ENCODE measurements at regions not wholly inside any gene's neighbourhood (a gene's known extent, or its start where the extent isn't known, plus 50 kb on each side); places are given as distances from the start of the nearest gene placed in this dataset.
"Not testable (repeated sequence)": the region's sequence is repeated elsewhere in the genome, so short reads cannot be mapped to it uniquely, and the experiment has no call there.

DNA sequence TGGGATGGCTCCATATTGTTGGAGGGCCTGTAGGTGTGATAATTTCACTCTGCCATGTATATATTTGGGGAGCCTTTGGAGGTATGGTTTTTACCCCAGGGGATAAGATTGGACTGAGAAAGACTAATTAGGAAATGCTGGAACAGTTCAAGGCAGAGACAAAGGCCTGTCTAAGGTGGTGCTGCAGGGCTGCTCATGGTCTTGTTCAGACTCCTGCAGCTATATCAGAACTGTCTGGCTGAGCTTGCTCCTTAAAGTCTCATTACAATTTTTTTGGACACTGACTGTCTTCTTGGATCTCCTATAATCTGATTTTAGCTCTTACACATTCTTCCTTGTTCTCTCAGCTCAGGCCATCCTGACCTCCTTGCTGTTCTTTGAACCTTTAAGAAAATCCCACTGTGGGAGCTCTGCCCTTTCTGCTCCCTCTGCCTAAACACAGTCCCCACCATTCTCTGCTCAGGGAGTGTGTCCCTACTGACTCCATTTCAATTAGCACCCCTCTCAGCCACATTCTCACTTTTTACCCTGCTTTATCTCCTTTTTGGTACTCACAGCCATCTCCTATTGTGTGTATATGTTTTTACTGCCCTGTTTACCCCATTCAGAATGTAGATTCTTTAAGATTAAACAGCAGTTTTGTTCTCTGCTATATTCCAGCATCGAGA is 468.7 kb upstream of the FANCL start:
- Histone ChIP-seq H3K27ac (ENCODE audit: low read length) (no peak overlapping the region), H3K4me1 (ENCODE audit: control insufficient read depth, insufficient read depth, low read length) (no peaks in the 10 kb centered on the region), H3K9ac (ENCODE audit: low read length in 2 of 2) (no peak overlapping the region), H3K27me3 (ENCODE audit: control insufficient read depth in 1 of 2, insufficient read depth in 2 of 2, low read length in 2 of 2) (no peaks in the 10 kb centered on the region), H3K36me3 (ENCODE audit: control insufficient read depth in 2 of 2, insufficient read depth in 2 of 2, low read length in 2 of 2) (no peaks in the 10 kb centered on the region), H3K9me3 (ENCODE audit: control insufficient read depth in 2 of 2, low read length in 2 of 2) (no peaks in the 10 kb centered on the region), H3K4me3 (ENCODE audit: low read length in 2 of 2) (no peak overlapping the region)

DNA sequence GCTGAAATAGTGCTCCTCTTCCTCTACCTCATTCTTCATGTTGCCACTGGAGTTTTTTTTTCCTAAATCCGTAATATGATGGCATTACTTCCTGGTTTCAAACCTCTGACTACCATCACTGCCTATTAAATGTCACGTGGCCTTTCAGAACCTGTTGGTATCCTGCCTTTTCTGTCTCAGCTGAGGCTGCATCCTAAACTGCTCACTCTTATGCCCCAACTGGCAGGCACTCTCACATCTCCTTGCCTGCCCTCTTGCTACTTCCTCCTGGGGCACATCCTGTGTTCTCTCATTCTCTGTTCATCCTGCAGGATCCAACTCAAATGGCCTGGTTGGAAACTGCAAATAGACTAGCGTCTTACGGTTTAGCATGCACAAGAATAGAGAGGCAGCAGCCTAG is 468.1 kb upstream of the FANCL start:
- Histone ChIP-seq H3K27me3 (ENCODE audit: control insufficient read depth in 1 of 2, insufficient read depth in 2 of 2, low read length in 2 of 2) (no peaks in the 10 kb centered on the region), H3K36me3 (ENCODE audit: control insufficient read depth in 2 of 2, insufficient read depth in 2 of 2, low read length in 2 of 2) (no peaks in the 10 kb centered on the region), H3K9me3 (ENCODE audit: control insufficient read depth in 2 of 2, low read length in 2 of 2) (no peaks in the 10 kb centered on the region), H3K4me1 (ENCODE audit: control insufficient read depth, insufficient read depth, low read length) (no peaks in the 10 kb centered on the region), H3K27ac (ENCODE audit: low read length) (no peak overlapping the region), H3K4me3 (ENCODE audit: low read length in 2 of 2) (no peak overlapping the region), H3K9ac (ENCODE audit: low read length in 2 of 2) (no peak overlapping the region)

DNA sequence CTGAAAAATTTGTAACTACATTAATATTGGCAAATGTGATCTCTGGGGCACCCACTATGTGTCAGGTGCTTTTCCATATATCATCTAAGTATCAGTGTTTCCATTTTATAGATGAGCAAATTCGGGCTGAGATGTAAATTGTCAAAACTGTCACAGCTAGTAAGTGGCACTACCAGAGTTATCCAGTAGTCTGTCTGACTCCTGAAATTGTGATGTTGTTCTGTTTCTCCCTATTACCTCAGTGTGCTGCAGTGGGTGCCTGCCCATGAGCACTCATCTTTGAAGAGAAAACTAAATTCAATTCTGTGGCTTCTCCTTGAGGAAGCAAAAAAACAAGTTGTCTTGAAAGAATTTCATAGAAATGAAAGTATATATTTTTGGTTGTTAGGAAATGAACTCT is 467.4 kb upstream of the FANCL start:
- Histone ChIP-seq H3K4me1 (ENCODE audit: control insufficient read depth, insufficient read depth, low read length) (no peaks in the 10 kb centered on the region), H3K9ac (ENCODE audit: low read length in 2 of 2) (no peak overlapping the region)

DNA sequence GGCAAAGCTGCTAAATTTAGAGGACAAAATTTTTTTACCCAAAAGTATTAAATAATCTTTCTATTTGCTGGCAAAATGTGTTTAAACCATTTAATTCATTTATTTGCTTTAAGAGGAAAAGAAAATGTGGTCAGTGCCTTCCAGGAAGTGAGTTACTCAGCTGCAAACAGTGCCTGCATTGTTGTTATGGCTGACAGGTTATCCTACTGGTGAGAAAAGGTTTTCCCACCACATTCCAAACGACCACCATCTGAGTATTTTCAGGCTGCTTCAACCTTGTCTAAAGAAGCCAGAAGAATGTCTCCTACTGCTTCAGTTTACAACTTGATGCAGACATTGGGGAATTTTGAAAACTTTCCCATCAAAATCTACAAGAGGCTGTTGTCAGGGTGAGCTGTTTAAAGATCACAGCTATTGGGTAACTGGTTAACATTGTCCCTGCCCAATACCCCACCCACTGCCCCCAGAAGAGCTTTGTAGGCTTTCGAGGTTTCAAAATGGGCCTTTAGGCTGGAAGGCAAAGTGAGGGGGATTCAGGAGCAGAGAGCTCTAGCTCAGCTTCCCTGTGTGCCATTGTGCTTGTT is 461.3 kb upstream of the FANCL start:
- H3K27ac ChIP-seq (ENCODE audit: low read length): no peak overlapping the region
- H3K4me3 ChIP-seq (ENCODE audit: low read length in 2 of 2): no peak overlapping the region
- no peak overlapping the region for H3K9ac ChIP-seq (ENCODE audit: low read length in 2 of 2)
- no peaks in the 10 kb centered on the region for H3K9me3 ChIP-seq (ENCODE audit: control insufficient read depth in 2 of 2, low read length in 2 of 2)
- H3K4me1 ChIP-seq (ENCODE audit: control insufficient read depth, insufficient read depth, low read length): no peaks in the 10 kb centered on the region
- no peaks in the 10 kb centered on the region for H3K36me3 ChIP-seq (ENCODE audit: control insufficient read depth in 2 of 2, insufficient read depth in 2 of 2, low read length in 2 of 2)
- no peaks in the 10 kb centered on the region for H3K27me3 ChIP-seq (ENCODE audit: control insufficient read depth in 1 of 2, insufficient read depth in 2 of 2, low read length in 2 of 2)

More for the DNA sequence above, 467.4 kb upstream of the FANCL start:
- Histone ChIP-seq H3K27me3 (ENCODE audit: control insufficient read depth in 1 of 2, insufficient read depth in 2 of 2, low read length in 2 of 2) (no peaks in the 10 kb centered on the region), H3K4me3 (ENCODE audit: low read length in 2 of 2) (no peak overlapping the region), H3K36me3 (ENCODE audit: control insufficient read depth in 2 of 2, insufficient read depth in 2 of 2, low read length in 2 of 2) (no peaks in the 10 kb centered on the region), H3K27ac (ENCODE audit: low read length) (no peak overlapping the region), H3K9me3 (ENCODE audit: control insufficient read depth in 2 of 2, low read length in 2 of 2) (no peaks in the 10 kb centered on the region)

DNA sequence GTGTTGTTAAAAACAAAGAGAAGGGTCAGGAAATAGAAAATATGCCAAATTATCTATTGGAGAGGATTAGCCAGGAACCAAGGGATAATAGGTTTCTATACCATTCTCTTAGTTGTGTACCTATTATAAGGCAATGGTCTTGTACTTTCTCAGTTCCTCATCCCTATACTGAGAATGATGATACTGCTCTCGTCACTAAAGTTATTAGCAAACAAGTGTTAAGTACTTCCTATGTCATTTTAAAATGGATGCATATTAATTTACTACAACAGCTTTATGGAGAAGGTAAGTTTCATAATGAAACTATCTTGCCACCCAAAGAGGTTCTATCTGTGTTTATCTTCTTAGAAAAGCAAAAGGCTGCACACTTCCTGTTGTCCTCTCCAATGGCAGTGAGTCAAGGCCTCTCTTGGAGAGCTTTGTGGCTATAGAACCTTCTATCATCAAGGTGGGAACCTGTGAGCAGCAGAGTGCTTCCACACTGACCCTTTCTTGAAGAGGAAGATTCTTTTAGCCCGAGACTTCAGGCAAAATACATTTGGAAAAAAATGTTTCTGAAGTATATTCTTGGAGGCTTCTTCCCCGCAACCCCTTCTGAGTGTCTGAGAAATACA is 460.7 kb upstream of the FANCL start:
- no peak overlapping the region for H3K27ac ChIP-seq (ENCODE audit: low read length)
- no peaks in the 10 kb centered on the region for H3K36me3 ChIP-seq (ENCODE audit: control insufficient read depth in 2 of 2, insufficient read depth in 2 of 2, low read length in 2 of 2)
- no peaks in the 10 kb centered on the region for H3K9me3 ChIP-seq (ENCODE audit: control insufficient read depth in 2 of 2, low read length in 2 of 2)
- H3K4me1 ChIP-seq (ENCODE audit: control insufficient read depth, insufficient read depth, low read length): no peaks in the 10 kb centered on the region
- no peak overlapping the region for H3K9ac ChIP-seq (ENCODE audit: low read length in 2 of 2)
- H3K4me3 ChIP-seq (ENCODE audit: low read length in 2 of 2): no peak overlapping the region
- no peaks in the 10 kb centered on the region for H3K27me3 ChIP-seq (ENCODE audit: control insufficient read depth in 1 of 2, insufficient read depth in 2 of 2, low read length in 2 of 2)

DNA sequence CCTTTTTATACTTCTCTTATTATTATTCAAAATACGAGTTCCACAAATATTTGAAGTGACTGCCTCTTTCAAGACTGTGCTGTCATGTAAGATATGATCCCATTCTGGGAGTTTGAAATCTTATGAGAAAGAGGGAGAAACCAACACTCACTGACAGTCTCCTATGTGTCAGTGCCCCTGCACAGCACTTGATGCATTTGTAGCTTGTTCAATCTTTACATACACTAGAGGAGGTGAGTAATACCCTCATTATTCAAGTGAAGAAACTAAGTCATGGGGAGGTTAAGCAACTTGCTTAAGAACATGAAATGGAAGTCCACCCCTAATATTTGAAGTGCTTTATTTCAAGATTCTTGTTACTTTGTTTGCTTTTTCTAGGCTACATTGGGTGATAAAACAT is 459.5 kb upstream of the FANCL start:
- Histone ChIP-seq H3K4me1 (ENCODE audit: control insufficient read depth, insufficient read depth, low read length) (no peaks in the 10 kb centered on the region), H3K27me3 (ENCODE audit: control insufficient read depth in 1 of 2, insufficient read depth in 2 of 2, low read length in 2 of 2) (no peaks in the 10 kb centered on the region)

DNA sequence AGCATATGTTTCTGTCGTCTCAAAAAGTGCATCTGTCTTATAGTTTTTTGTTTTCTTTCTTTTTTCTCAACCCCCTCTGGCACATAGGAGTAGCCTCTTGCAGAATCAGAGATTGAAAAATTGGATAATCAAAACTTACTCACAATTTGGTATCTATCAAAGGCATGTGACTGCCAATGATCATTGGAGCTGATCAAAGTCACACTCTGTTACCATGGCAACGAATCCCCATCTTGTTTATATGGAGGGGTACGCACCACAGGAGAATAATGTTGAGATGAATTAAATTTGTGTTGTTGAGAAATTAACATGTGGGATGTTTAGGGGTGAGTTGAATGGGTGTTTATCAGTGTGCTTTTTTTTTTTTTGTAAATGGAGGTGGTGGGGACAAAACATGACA is 458.3 kb upstream of the FANCL start:
- Histone ChIP-seq H3K4me3 (ENCODE audit: low read length in 2 of 2) (no peak overlapping the region), H3K9me3 (ENCODE audit: control insufficient read depth in 2 of 2, low read length in 2 of 2) (no peaks in the 10 kb centered on the region), H3K27me3 (ENCODE audit: control insufficient read depth in 1 of 2, insufficient read depth in 2 of 2, low read length in 2 of 2) (no peaks in the 10 kb centered on the region), H3K9ac (ENCODE audit: low read length in 2 of 2) (no peak overlapping the region), H3K36me3 (ENCODE audit: control insufficient read depth in 2 of 2, insufficient read depth in 2 of 2, low read length in 2 of 2) (no peaks in the 10 kb centered on the region), H3K4me1 (ENCODE audit: control insufficient read depth, insufficient read depth, low read length) (no peaks in the 10 kb centered on the region), H3K27ac (ENCODE audit: low read length) (no peak overlapping the region)

More for the DNA sequence above, 459.5 kb upstream of the FANCL start:
- H3K4me3 ChIP-seq (ENCODE audit: low read length in 2 of 2): no peak overlapping the region
- no peaks in the 10 kb centered on the region for H3K36me3 ChIP-seq (ENCODE audit: control insufficient read depth in 2 of 2, insufficient read depth in 2 of 2, low read length in 2 of 2)
- no peak overlapping the region for H3K9ac ChIP-seq (ENCODE audit: low read length in 2 of 2)
- H3K27ac ChIP-seq (ENCODE audit: low read length): no peak overlapping the region
- no peaks in the 10 kb centered on the region for H3K9me3 ChIP-seq (ENCODE audit: control insufficient read depth in 2 of 2, low read length in 2 of 2)

GRCh38 chr2:58698620-58699019 is 457.5 kb upstream of the FANCL start:
- no peak overlapping the region for H3K9ac ChIP-seq (ENCODE audit: low read length in 2 of 2)
- no peaks in the 10 kb centered on the region for H3K9me3 ChIP-seq (ENCODE audit: control insufficient read depth in 2 of 2, low read length in 2 of 2)
- no peaks in the 10 kb centered on the region for H3K36me3 ChIP-seq (ENCODE audit: control insufficient read depth in 2 of 2, insufficient read depth in 2 of 2, low read length in 2 of 2)
- no peak overlapping the region for H3K27ac ChIP-seq (ENCODE audit: low read length)
- H3K27me3 ChIP-seq (ENCODE audit: control insufficient read depth in 1 of 2, insufficient read depth in 2 of 2, low read length in 2 of 2): no peaks in the 10 kb centered on the region
- no peaks in the 10 kb centered on the region for H3K4me1 ChIP-seq (ENCODE audit: control insufficient read depth, insufficient read depth, low read length)
- no peak overlapping the region for H3K4me3 ChIP-seq (ENCODE audit: low read length in 2 of 2)

DNA sequence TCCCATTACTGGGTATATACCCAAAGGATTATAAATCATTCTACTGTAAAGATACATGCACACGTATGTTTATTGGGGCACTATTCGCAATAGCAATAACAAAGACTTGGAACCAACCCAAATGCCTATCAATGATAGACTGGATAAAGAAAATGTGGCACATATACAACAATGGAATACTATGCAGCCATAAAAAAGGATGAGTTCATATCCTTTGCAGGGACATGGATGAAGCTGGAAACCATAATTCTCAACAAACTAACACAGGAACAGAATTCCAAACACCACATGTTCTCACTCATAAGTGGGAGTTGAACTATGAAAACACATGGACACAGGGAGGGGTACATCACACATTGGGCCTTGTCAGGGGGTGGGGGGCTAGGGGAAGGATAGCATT is 453.0 kb upstream of the FANCL start:
- not testable (repeated sequence) for H3K4me1 ChIP-seq (ENCODE audit: control insufficient read depth, insufficient read depth, low read length); H3K36me3 ChIP-seq (ENCODE audit: control insufficient read depth in 2 of 2, insufficient read depth in 2 of 2, low read length in 2 of 2); H3K9me3 ChIP-seq (ENCODE audit: control insufficient read depth in 2 of 2, low read length in 2 of 2); H3K9ac ChIP-seq (ENCODE audit: low read length in 2 of 2); H3K27ac ChIP-seq (ENCODE audit: low read length); H3K27me3 ChIP-seq (ENCODE audit: control insufficient read depth in 1 of 2, insufficient read depth in 2 of 2, low read length in 2 of 2); H3K4me3 ChIP-seq (ENCODE audit: low read length in 2 of 2)

- not testable (repeated sequence) for H3K27me3 ChIP-seq (ENCODE audit: control insufficient read depth in 1 of 2, insufficient read depth in 2 of 2, low read length in 2 of 2); H3K9me3 ChIP-seq (ENCODE audit: control insufficient read depth in 2 of 2, low read length in 2 of 2); H3K4me3 ChIP-seq (ENCODE audit: low read length in 2 of 2); H3K36me3 ChIP-seq (ENCODE audit: control insufficient read depth in 2 of 2, insufficient read depth in 2 of 2, low read length in 2 of 2); H3K27ac ChIP-seq (ENCODE audit: low read length); H3K9ac ChIP-seq (ENCODE audit: low read length in 2 of 2); H3K4me1 ChIP-seq (ENCODE audit: control insufficient read depth, insufficient read depth, low read length)
Measured at GRCh38 chr2:58691041-58691440, 449.9 kb upstream of the FANCL start.

GRCh38 chr2:58688813-58689212 is 447.7 kb upstream of the FANCL start:
- Histone ChIP-seq H3K4me1 (ENCODE audit: control insufficient read depth, insufficient read depth, low read length) (no peaks in the 10 kb centered on the region), H3K9me3 (ENCODE audit: control insufficient read depth in 2 of 2, low read length in 2 of 2) (no peaks in the 10 kb centered on the region), H3K9ac (ENCODE audit: low read length in 2 of 2) (no peak overlapping the region), H3K36me3 (ENCODE audit: control insufficient read depth in 2 of 2, insufficient read depth in 2 of 2, low read length in 2 of 2) (no peaks in the 10 kb centered on the region), H3K27me3 (ENCODE audit: control insufficient read depth in 1 of 2, insufficient read depth in 2 of 2, low read length in 2 of 2) (no peaks in the 10 kb centered on the region), H3K27ac (ENCODE audit: low read length) (no peak overlapping the region), H3K4me3 (ENCODE audit: low read length in 2 of 2) (no peak overlapping the region)
